HCT116 (cell line): ENCODE measurements at regions not wholly inside any gene's neighbourhood (a gene's known extent, or its start where the extent isn't known, plus 50 kb on each side); places are given as distances from the start of the nearest gene placed in this dataset.

ENCODE experiments used
- ATAC-seq: fragments of 200-7000 bp; cut with Tn5 transposase; 2 replicates; pipeline ENCODE4 v1.9.1; 2020; ENCODE audit warnings: mild to moderate bottlenecking, moderate library complexity
- BruUV-seq: library from RNA; stranded (reverse); fragments of 400-500 nt; replicated peaks from 2 replicates; lab custom pipeline; 2021; lab: Mats Ljungman, UMichigan
- CTCF ChIA-PET: fragments of 300-600 bp; sonication (Branson Sonifier 250); formaldehyde crosslinking; loops from one replicate; lab custom pipeline; 2021; ENCODE audit warnings: antibody characterized with exemption; lab: Charles Lee
- POLR2A ChIA-PET: fragments of 300-600, 350-600 bp; sonication (Branson Sonifier 250); formaldehyde crosslinking; loops from one replicate; lab custom pipeline; 2021; ENCODE audit warnings: antibody characterized with exemption; lab: Charles Lee
- RAD21 ChIA-PET, 2 experiments: fragments of 300-600 bp; sonication (Branson Sonifier 250); formaldehyde crosslinking; loops; one replicate each; lab custom pipeline; 2023; ENCODE audit warnings: low total read pairs in 2 of 2; ENCODE audit not compliant: uncharacterized antibody in 2 of 2, unreplicated experiment in 2 of 2, low non-redundant PET in 1 of 2; lab: Charles Lee
- DNase-seq: peaks from one replicate; pipeline ENCODE4 v3.0.0-alpha.2; 2010; ENCODE audit warnings: low read depth, low spot score
- H2AFZ ChIP-seq: fragments of 200-600 bp; shearing (Covaris generic), sonication (generic); 2 replicates; pipeline ENCODE4 v1.6.1; 2017; ENCODE audit warnings: low read depth, mixed run types, mixed read lengths, antibody characterized with exemption, low read length; ENCODE audit not compliant: poor library complexity, severe bottlenecking
- H3K27ac ChIP-seq: 2 replicates; pipeline ENCODE4 v1.5.1; 2012; ENCODE audit warnings: low read depth, low read length
- H3K27me3 ChIP-seq: fragments of 200-600 bp; sonication (generic); 2 replicates; pipeline ENCODE4 v1.6.1; 2016; ENCODE audit warnings: mixed run types, low read length, mixed read lengths; ENCODE audit not compliant: insufficient read depth
- H3K36me3 ChIP-seq, 2 experiments: fragments of 200-500 bp in 1 of 2; fragments of 200-600 bp in 1 of 2; sonication (Bioruptor generic) in 1 of 2; sonication (generic) in 1 of 2; 2 replicates each; pipeline versions ENCODE4 v1.5.1 to v1.6.1; 2014 to 2016; ENCODE audit warnings: low read length in 2 of 2, inconsistent platforms in 1 of 2, mixed read lengths in 1 of 2, mixed run types in 1 of 2; ENCODE audit not compliant: insufficient read depth in 2 of 2, control insufficient read depth in 1 of 2
- H3K4me1 ChIP-seq, 2 experiments: fragments of 200-600 bp in 1 of 2; sonication (generic) in 1 of 2; 2 replicates each; pipeline versions ENCODE4 v1.5.1 to v1.6.1; 2012 to 2017; ENCODE audit warnings: low read length in 2 of 2, inconsistent platforms in 1 of 2, mild to moderate bottlenecking in 1 of 2, mixed read lengths in 1 of 2, mixed run types in 1 of 2, moderate library complexity in 1 of 2; ENCODE audit not compliant: insufficient read depth in 2 of 2, control insufficient read depth in 1 of 2
- H3K4me2 ChIP-seq: fragments of 200-600 bp; sonication (generic); 2 replicates; pipeline ENCODE4 v1.6.1; 2017; ENCODE audit warnings: mixed run types, low read length, mixed read lengths
- H3K4me3 ChIP-seq, 2 experiments: fragments of 200-600 bp in 1 of 2; sonication (generic) in 1 of 2; replicated peaks in 1 of 2; 2 replicates each; pipeline ENCODE4 v1.5.1; 2011 to 2016; ENCODE audit warnings: low read length in 2 of 2, control low read depth in 1 of 2, low read depth in 1 of 2, mild to moderate bottlenecking in 1 of 2, mixed read lengths in 1 of 2, mixed run types in 1 of 2
- H3K79me2 ChIP-seq: fragments of 200-600 bp; sonication (generic); 2 replicates; pipeline ENCODE4 v1.6.1; 2017; ENCODE audit warnings: mild to moderate bottlenecking, mixed run types, low read length, moderate library complexity, mixed read lengths; ENCODE audit not compliant: insufficient read depth
- H3K9ac ChIP-seq: fragments of 200-600 bp; sonication (generic); 2 replicates; pipeline ENCODE4 v1.6.1; 2016; ENCODE audit warnings: low read length, mixed read lengths
- H3K9me2 ChIP-seq: fragments of 200-600 bp; sonication (generic), shearing (Covaris generic); 2 replicates; pipeline ENCODE4 v1.6.1; 2017; ENCODE audit warnings: mixed run types, mild to moderate bottlenecking, moderate library complexity; ENCODE audit not compliant: insufficient read depth
- H3K9me3 ChIP-seq, 2 experiments: fragments of 200-500 bp in 1 of 2; fragments of 200-600 bp in 1 of 2; sonication (Bioruptor generic) in 1 of 2; sonication (generic) in 1 of 2; 2 replicates each; pipeline ENCODE4 v1.6.1; 2014 to 2017; ENCODE audit warnings: low read length in 2 of 2, mixed read lengths in 2 of 2, inconsistent platforms in 1 of 2, low read depth in 1 of 2, mild to moderate bottlenecking in 1 of 2, mixed run types in 1 of 2, moderate library complexity in 1 of 2; ENCODE audit not compliant: control insufficient read depth in 1 of 2, insufficient read depth in 1 of 2
- H4K20me1 ChIP-seq: fragments of 200-600 bp; sonication (generic), shearing (Covaris generic); 2 replicates; pipeline ENCODE4 v1.6.1; 2017; ENCODE audit warnings: mixed run types, mild to moderate bottlenecking, moderate library complexity; ENCODE audit not compliant: insufficient read depth
- ATF3 ChIP-seq: IDR thresholded peaks from 2 replicates; pipeline ENCODE4 v1.6.1; 2012
- EGR1 ChIP-seq: IDR thresholded peaks from 2 replicates; pipeline ENCODE4 v1.6.1; 2012; ENCODE audit warnings: low read depth
- EZH2phosphoT487 ChIP-seq: fragments of 200-600 bp; IDR thresholded peaks from 2 replicates; pipeline ENCODE4 v1.6.1; 2018; ENCODE audit warnings: antibody characterized with exemption, borderline replicate concordance
- POLR2A ChIP-seq: IDR thresholded peaks from 2 replicates; pipeline ENCODE4 v1.7.0; 2011; ENCODE audit warnings: borderline replicate concordance; ENCODE audit not compliant: insufficient read depth, insufficient read length; ENCODE audit errors: extremely low read depth
- POLR2AphosphoS5 ChIP-seq: IDR thresholded peaks from 2 replicates; pipeline ENCODE4 v1.6.1; 2011; ENCODE audit warnings: mild to moderate bottlenecking, low read depth, low read length, moderate library complexity
- RAD21 ChIP-seq: IDR thresholded peaks from 2 replicates; pipeline ENCODE4 v1.6.1; 2012; ENCODE audit warnings: low read depth, mild to moderate bottlenecking
- SIN3A ChIP-seq: IDR thresholded peaks from 2 replicates; pipeline ENCODE4 v1.6.1; 2012; ENCODE audit warnings: low read depth
- SRF ChIP-seq: IDR thresholded peaks from 2 replicates; pipeline ENCODE4 v1.6.1; 2012; ENCODE audit warnings: low read depth
- TCF7L2 ChIP-seq: IDR thresholded peaks from 2 replicates; pipeline ENCODE4 v1.7.0; 2011; ENCODE audit warnings: borderline replicate concordance, inconsistent platforms; ENCODE audit not compliant: insufficient read depth, insufficient read length; ENCODE audit errors: extremely low read depth
- ZFX ChIP-seq: fragments of 450-650 bp; IDR thresholded peaks from 2 replicates; pipeline ENCODE4 v1.6.1; 2017
- intact Hi-C: fragments of 100-400 bp; cut with micrococcal nuclease; formaldehyde crosslinking; loops from 2 replicates; pipeline ENCODE4 v1.10.0; 2022
- TF ChIP-seq, protein P1 (sequence below): IDR thresholded peaks from 2 replicates; pipeline ENCODE4 v1.6.1; 2011; ENCODE audit warnings: mild to moderate bottlenecking, low read length, moderate library complexity; ENCODE audit not compliant: insufficient replicate concordance; ENCODE audit errors: extremely low read depth
- TF ChIP-seq, protein P2 (sequence below), 3 experiments: fragments of 200-600 bp in 1 of 3; sonication (generic) in 1 of 3; IDR thresholded peaks in 2 of 3; conservative IDR thresholded peaks in 1 of 3; 2 replicates each; pipeline ENCODE4 v1.5.1; 2012 to 2017; ENCODE audit warnings: low read depth in 2 of 3, low read length in 2 of 3, antibody characterized with exemption in 1 of 3, borderline replicate concordance in 1 of 3, control low read depth in 1 of 3, mild to moderate bottlenecking in 1 of 3, mixed read lengths in 1 of 3, mixed run types in 1 of 3, moderate library complexity in 1 of 3; ENCODE audit not compliant: insufficient read depth in 1 of 3

- TF ChIP-seq, protein P1, sequence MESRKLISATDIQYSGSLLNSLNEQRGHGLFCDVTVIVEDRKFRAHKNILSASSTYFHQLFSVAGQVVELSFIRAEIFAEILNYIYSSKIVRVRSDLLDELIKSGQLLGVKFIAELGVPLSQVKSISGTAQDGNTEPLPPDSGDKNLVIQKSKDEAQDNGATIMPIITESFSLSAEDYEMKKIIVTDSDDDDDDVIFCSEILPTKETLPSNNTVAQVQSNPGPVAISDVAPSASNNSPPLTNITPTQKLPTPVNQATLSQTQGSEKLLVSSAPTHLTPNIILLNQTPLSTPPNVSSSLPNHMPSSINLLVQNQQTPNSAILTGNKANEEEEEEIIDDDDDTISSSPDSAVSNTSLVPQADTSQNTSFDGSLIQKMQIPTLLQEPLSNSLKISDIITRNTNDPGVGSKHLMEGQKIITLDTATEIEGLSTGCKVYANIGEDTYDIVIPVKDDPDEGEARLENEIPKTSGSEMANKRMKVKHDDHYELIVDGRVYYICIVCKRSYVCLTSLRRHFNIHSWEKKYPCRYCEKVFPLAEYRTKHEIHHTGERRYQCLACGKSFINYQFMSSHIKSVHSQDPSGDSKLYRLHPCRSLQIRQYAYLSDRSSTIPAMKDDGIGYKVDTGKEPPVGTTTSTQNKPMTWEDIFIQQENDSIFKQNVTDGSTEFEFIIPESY: no peak
These were observed 101.9 kb upstream of the PIP4K2A start (continued) for GRCh38 chr10:22816298-22816653.

DNA sequence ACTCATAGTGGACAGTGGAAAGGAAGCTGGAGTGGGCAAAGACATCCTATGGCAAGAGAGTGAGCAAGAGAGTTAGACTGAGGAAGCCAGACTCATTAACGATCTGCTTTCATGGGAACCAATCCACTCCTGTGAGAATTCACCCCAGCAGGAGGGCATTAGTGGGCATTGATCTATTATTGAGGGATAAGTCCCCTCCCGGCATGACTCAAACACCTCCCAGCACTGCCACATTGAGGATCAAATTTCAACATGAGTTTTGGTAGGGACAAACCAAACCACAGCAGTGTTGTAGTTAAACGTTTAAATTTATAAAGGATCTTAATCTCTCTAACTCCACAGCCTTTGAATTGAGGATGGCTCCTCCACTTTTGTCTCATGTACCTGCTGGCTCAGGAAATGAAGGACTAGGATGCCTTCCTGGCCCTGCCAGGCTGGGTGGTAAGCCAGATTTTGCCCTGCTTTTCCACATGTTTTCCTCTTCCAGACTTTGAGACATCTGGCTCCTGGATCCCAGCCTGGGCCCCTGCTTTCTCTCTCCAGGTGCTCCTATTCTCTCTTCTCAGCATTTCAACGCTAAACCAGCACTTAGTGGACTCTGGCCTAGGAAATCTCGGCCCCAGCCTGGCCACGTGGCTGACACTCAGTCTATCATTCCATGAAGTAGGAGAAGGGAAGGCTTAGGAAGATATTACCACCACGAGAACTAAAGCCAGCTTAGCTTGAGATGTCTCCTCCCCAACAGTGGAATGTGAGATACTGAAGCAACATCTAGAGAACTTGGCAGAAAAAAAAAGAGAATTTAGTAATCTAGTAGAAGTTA lies 96.5 kb upstream of the PIP4K2A start:
- Histone ChIP-seq H2AFZ (peak overlapping the region; percentile 76), H3K79me2 (no peaks in the 10 kb centered on the region), H3K27ac (no peak overlapping the region), H3K4me1 (peaks cover 15 to 20% of the 10 kb centered on the region in 2 experiments), H3K9me3 (no peaks in the 10 kb centered on the region), H3K4me2 (peak overlapping the region; percentile 31; the same call in 1 of the 2 replicates), H4K20me1 (no peaks in the 10 kb centered on the region), H3K9me2 (no peaks in the 10 kb centered on the region), H3K27me3 (no peaks in the 10 kb centered on the region), H3K4me3 (no peak overlapping the region), H3K36me3 (no peaks in the 10 kb centered on the region), H3K9ac (no peak overlapping the region)
- TF ChIP-seq SIN3A (no peak), EGR1 (no peak), RAD21 (no peak), ATF3 (no peak), POLR2A (no peak), SRF (no peak), TCF7L2 (no peak), ZFX (no peak), EZH2phosphoT487 (no peak), POLR2AphosphoS5 (no peak)
- TF ChIP-seq, protein P1: no peak
- TF ChIP-seq, protein P2, sequence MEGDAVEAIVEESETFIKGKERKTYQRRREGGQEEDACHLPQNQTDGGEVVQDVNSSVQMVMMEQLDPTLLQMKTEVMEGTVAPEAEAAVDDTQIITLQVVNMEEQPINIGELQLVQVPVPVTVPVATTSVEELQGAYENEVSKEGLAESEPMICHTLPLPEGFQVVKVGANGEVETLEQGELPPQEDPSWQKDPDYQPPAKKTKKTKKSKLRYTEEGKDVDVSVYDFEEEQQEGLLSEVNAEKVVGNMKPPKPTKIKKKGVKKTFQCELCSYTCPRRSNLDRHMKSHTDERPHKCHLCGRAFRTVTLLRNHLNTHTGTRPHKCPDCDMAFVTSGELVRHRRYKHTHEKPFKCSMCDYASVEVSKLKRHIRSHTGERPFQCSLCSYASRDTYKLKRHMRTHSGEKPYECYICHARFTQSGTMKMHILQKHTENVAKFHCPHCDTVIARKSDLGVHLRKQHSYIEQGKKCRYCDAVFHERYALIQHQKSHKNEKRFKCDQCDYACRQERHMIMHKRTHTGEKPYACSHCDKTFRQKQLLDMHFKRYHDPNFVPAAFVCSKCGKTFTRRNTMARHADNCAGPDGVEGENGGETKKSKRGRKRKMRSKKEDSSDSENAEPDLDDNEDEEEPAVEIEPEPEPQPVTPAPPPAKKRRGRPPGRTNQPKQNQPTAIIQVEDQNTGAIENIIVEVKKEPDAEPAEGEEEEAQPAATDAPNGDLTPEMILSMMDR (IDR thresholded peaks at IDR 0.05 in 2 of 3, conservative IDR thresholded peaks at IDR 0.05 in 1 of 3; ENCODE audit: borderline replicate concordance in 1 of 3, insufficient read depth in 1 of 3, low read depth in 2 of 3, low read length in 2 of 3): no peak
- intact Hi-C loops: no loop called here
- DNase-seq: no peak
- BruUV-seq: no TSS peak
- ChIA-PET RAD21 (no interaction called here), CTCF (no interaction called here), POLR2A (no interaction called here)
- peak; percentile 40; the same call in 1 of the 2 replicates for ATAC-seq
